ENCODE measurements at regions not wholly inside any gene's neighbourhood (a gene's known extent, or its start where the extent isn't known, plus 50 kb on each side); places are given as distances from the start of the nearest gene placed in this dataset.

DNA sequence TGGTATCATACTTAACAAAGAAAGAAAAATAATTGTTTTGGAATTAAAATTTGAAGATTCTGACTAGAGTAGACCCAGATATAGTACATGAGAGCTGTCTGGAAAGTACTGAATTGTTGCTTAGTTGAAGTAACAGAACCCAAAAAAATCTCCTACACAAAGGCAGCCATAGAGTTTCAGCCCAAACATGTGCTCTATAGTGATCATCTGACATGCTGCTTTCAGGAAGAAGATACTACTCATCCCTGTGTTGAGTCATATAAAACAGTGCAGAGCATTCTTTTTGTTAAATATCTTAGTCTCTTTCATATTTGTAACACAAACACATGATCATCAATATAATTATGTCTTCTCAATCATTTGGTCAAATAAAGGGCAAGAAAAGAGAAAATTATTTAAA lies 84.8 kb upstream of the PTPRM start:
- no peak for DNase-seq (ENCODE audit: low read depth in 2 of 2)

DNA sequence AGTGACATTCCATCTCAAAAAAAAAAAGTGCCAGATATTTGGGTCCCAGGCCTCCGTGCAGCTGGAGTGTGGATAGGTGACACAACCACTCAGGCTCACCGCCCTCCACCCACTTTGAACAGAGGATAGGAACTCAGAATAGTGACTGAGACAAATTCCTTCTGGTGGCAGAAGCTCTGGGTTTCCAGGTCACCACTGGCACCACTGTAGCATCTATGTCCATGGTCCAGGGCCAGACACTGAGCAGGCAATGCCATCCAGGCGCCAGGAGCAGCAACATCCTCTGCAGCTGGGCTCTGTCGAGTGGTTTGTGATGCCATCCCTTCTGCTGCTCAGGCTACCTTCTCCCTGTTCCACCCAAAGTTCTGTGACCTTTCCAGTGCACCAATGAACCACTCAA lies 81.5 kb upstream of the PTPRM start:
- DNase-seq (ENCODE audit: low read depth in 2 of 2), result no peak

GRCh38 chr18:7488571-7488970 lies 78.5 kb upstream of the PTPRM start:
- DNase-seq (ENCODE audit: low read depth in 2 of 2), result no peak

DNA sequence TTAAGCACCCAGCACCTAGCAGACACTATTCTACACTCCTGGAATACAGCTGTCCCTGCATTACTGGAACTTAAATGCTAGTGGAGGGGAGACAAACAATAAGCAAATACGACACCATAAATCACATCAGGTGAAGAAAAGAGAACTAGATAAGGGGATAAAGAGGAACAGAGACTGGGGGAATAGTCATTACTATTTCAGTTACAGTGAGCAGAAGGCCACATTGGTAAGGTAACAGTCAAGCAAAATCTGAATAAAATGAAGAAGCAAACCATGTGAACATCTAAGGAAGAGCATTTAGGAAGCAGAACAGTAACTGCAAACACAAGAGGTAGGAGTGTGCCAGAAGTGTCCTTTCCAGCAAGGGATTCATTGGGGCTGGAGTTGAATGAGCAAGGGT lies 77.0 kb upstream of the PTPRM start:
- no peak for DNase-seq (ENCODE audit: low read depth in 2 of 2)

DNA sequence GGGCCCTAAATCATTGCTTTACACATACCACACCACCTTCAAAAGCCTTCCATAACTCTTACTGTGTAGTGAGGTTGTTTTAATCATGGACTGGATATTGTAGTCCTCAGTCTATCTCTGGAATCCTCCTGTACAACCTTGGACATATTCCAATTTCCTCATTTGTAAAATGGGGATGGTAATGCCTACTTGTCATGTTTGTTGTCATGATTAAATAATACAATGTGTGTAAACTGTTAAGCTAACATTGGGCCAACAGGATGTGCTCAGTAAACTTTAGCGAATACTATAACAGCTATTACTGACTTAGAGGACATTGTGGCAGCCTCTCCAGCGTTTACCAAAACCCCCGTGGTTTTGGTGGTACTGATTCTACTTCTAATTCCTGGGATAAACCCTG lies 74.7 kb upstream of the PTPRM start:
- no peak for DNase-seq (ENCODE audit: low read depth in 2 of 2)

DNA sequence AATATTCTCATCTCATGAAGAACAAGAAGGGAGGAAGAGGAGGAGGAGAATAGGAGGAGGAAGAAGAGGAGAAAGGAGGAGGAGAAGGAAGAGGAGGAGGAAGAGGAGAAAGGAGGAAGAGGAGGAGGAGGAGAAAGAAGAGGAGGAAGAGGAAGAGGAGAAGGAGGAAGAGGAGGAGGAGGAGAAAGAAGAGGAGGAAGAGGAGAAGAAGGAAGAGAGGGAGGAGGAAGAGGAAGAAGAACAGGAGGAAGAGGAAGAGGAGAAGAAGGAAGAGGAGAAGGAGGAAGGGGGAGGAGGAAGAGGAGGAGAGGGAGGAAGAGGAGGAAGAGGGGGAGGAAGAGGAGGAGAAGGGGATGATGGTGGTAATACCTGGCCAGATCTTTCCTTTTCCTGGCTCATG lies 70.0 kb upstream of the PTPRM start:
- no peak for DNase-seq (ENCODE audit: low read depth in 2 of 2)

DNA sequence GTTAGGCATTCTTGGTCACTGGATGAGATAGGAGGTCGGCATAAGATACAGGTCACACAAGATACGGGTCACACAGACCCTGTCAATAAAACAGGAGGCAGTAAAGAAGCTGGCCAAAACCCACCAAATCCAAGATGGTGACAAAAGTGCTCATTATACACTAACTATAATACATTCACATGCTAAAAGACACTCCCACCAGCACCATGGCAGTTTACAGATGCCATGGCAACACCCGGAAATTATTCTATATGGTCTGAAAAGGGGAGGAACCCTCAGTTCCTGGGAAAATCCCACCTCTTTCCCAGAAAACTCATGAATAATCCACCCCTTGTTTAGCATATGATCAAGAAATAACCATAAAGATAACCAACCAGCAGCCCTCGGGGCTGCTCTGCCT lies 56.0 kb upstream of the PTPRM start:
- no peak for DNase-seq (ENCODE audit: low read depth in 2 of 2)

DNA sequence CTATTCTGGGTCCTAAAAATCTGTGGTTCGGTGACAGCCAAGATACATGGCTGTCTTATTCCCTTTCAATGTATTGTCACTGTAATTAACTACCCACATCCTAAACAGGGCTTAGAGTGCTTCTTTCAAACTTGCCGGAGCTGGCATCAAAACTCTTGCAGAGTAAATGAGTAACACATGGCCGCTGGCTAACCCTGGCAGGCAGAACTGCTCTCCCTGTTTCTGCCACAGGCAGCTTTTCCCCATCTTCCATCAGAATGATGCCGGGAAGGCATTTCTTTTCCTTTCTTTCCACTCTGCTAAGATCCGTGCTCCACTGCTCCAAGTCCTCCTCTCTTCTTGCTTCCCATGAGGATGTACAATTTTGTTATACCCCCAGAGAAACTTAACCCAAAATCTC lies 54.8 kb upstream of the PTPRM start:
- no peak for DNase-seq (ENCODE audit: low read depth in 2 of 2)

- DNase-seq (ENCODE audit: low read depth in 2 of 2), result no peak
Observed at GRCh38 chr18:7512990-7513389, 54.1 kb upstream of the PTPRM start.

DNA sequence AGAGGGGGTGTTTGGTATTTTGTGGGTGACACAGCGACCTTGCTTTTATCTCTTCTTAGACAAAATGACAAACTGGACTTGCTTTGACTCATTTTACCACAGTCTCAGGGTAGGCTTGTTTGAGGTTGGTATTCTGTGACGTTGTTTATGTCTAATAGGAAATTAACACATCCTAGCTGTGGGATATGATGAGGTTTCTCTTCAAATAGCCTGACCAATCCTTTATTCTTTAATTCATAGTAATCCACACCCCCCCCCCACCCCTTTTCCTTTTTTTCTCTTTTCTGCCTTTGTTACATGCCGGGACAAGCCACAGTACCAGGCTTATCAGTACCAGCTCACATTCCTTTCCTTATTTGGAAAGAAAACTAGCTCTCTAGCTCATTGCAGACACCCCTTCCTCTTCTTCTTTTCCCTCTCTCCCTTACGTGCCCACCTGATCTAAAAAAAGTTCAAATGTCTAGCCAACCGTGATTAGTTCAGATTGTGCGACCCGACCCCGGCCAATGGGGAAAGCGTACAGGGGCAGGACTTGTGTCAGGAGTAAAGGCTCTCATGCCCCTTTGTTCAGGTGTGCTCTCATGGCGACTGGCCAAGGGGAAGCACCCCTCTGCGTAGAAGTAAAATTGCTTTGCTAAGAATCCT lies 52.2 kb upstream of the PTPRM start:
- no peak for DNase-seq (ENCODE audit: low read depth in 2 of 2)

DNA sequence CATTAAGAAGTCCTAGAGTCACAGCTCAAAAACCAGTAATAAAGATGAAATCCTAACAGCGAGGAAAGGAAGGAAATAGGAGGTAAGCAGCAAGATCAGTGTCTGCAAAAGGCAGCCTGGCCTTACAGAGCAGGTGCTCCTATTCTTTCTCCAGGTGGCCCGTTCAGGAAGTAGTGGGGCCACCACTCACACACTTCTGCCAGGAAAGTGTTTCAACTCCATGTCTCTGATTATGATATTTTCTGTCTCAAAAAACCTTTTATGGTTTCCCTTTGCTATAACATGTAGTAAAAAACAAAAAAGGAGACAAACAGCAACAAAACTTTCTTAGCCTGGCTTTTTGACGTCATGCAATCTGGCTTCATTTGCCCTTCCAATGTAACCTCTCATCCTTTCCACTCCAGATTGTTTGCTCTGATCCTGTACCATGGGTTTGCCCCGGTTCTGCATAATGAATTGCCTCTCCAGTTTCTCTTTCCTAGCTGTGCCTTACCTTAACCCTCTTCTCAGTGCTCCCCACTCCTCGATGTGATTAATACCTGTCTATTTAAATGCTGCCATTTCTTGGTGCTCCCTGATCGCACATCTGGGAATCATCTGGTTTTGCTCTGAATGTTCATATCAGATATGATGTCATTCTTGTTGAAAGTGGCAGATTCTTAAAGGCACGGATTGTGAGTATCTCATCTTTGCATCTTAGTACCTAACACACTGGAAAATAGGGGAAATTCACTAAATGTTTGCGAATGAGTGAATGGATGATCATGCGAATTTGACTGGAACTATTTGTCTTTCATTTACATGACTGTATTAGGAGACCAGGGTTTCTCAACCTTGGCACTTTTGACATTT lies 50.6 kb upstream of the PTPRM start:
- DNase-seq (ENCODE audit: low read depth in 2 of 2), result no peak

Measured in dermis microvascular lymphatic vessel endothelial cell (primary cell).